Erythroblast (primary cell): ENCODE measurements at regions not wholly inside any gene's neighbourhood (a gene's known extent, or its start where the extent isn't known, plus 50 kb on each side); places are given as distances from the start of the nearest gene placed in this dataset.
A peak's percentile ranks its signal among the peaks of the same experiment; 100 is the strongest.
"Not testable (repeated sequence)": the region's sequence is repeated elsewhere in the genome, so short reads cannot be mapped to it uniquely, and the experiment has no call there.

Experiments
- DNase-seq, 2 experiments: peaks; one replicate each; lab custom pipeline; 2025; lab: John Stamatoyannopoulos, UW
- GATA1 ChIP-seq: IDR thresholded peaks from 2 replicates; pipeline ENCODE4 v1.6.1; 2011; ENCODE audit warnings: low read depth, mild to moderate bottlenecking, control low read depth, low read length, moderate library complexity
- POLR2A ChIP-seq: IDR thresholded peaks from 2 replicates; pipeline ENCODE4 v1.6.1; 2011; ENCODE audit warnings: mild to moderate bottlenecking, low read length

DNA sequence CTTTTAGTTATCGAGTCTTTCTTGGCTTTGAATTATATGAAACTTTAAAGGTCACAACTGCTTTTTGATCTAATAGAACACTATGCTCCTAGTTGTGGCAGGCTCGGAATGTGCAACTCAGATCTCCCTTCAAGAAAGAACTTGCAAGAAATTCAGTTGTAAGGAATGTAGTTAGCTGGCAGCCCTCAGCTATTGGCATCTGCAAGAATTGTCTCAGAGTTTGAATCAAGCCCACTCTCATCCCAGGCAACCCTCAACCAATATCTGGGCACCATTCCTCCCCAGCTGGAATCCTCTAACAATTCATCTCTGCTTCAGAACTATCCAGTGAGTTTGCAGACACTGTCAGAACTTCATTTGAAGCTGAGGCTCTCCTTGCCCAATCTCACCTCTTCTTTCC is 447.2 kb downstream of the KIF2B start:
- DNase-seq = no peak
- TF ChIP-seq GATA1 (no peak), POLR2A (no peak)

DNA sequence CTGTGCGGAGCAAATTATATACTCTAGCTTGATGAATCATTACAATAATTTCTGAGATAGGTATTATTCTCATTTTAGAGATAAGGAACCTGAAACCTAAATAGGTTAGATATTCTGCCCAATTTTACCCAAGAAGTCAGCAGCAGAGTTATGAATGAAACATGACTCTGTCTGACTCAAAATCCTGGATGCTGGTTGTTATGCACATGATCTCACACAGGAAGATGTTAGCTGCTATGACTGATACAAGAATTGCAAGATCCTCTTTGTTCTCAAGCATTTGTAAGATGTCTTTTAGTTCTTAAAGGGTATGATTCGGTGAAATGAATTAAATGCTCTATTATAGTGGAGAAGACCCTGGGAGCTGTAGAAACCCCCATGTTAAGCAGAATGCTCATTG is 447.8 kb downstream of the KIF2B start:
- TF ChIP-seq POLR2A (no peak), GATA1 (no peak)
- DNase-seq = no peak

DNA sequence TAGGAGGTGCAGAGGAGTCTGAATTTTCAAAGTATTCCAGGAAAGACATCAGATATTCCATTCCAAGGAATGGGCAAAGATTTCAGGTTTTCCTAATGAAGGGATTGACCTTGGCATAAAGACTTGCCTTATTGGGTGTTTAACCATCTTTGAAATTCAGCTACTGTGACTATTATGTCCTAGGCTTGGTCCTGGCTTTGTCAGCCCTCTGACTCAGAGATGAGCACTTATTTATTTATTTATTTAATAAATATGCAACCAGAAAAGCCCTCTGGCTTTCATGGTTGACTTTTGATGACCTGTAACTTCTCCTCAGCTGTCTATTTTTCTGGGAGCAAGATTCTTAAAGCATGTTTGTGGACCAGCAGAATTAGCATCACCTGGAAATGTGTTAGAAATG is 455.1 kb downstream of the KIF2B start:
- no peak for DNase-seq

DNA sequence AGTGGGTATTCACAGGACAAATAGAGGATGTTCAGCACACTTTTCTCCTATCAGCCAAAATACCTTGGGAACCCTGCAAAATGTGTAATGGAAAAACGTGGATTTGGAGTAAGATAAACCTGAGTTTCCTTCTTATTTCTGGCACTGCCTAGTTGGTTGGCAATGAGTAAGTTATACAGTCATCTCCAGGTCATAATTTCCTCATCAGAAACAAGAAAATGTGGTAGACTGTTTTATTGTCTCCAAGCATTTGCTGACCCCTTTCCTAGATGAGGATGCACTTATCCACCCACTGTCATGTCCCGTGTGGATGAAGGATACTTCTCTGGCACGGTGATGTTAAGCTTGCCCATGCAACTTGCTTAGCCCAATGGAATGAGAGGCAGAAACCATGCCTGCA is 458.0 kb downstream of the KIF2B start:
- TF ChIP-seq GATA1 (no peak), POLR2A (no peak)
- DNase-seq = no peak

More for the DNA sequence above, 455.1 kb downstream of the KIF2B start:
- TF ChIP-seq POLR2A (no peak), GATA1 (no peak)

DNA sequence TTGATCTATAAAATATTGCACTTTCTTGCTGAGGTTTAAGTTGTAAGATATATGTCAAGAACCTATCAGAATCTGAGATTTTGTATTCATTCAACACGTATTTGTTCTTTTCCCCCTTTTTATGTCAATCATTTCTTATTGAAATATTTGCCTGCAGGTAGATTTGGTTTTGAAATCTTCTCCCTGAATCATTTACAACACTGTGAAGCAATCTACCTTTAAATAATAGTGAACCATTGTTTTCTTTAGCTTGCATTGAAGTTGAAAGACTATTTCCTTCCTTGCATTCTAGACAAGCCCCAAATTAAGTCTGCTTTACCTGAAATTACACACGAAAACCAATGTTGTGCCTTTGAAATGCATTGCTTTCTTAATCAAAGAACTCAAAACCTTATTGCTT is 460.2 kb downstream of the KIF2B start:
- DNase-seq = no peak
- TF ChIP-seq POLR2A (no peak), GATA1 (no peak)

DNA sequence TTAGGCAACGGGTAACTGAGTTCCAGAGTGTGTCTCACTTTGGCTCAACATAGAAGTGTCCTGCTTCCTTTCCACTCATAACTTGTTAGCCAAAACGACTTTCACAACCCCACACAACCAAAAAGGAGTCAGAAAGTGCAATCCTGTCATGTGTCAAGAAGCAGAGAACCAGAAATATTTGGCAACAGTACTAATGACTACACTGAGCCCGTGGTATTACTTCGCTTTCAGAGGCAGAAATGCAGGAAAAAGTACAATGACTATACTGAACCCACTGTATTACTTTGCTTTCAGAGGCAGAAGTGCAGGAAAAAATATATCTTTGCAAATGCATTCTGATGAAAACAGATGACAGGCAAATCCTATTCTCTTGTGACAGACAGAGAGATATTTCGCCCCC is 484.6 kb downstream of the KIF2B start:
- no peak for DNase-seq
- TF ChIP-seq POLR2A (no peak), GATA1 (no peak)

DNA sequence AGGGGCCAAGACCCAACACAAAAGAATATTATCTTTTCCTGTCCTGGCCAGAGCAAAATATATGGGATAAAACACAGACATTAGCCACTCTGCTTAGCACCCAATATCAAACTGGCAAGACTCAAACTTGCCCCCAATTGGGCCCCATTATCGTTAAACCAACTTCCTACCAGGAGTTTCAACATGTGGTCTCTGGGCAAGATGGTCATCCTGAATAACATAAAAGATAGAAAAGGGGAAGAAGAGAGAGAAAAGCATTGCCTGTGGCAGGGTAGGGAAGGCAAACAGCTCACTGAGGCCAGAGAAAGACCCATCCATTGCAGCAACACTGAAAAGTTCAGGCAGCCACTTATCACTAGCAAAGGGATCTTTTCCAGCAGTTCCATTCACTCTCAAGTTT is 502.1 kb downstream of the KIF2B start:
- TF ChIP-seq POLR2A (no peak), GATA1 (no peak)
- DNase-seq = no peak

DNA sequence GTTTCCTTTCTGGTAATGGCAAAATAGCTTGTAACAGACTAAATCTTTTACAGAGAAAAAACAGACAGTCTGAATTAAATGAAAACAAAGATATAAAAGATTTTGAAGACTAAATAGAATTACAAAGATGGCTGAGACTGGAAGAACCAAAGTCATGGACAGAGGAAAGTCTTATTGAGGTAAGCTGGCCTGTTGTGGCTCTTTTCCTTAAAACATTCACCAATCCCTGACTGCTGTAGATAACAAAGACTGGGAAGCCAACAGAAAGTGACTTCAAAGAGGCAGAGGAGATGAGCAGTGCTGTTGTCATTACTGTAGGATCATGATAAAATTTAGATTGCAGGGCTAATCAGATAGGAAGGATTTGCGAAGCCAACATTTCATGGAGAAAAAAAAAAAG is 517.0 kb downstream of the KIF2B start:
- no peak for DNase-seq
- TF ChIP-seq POLR2A (no peak), GATA1 (no peak)

DNA sequence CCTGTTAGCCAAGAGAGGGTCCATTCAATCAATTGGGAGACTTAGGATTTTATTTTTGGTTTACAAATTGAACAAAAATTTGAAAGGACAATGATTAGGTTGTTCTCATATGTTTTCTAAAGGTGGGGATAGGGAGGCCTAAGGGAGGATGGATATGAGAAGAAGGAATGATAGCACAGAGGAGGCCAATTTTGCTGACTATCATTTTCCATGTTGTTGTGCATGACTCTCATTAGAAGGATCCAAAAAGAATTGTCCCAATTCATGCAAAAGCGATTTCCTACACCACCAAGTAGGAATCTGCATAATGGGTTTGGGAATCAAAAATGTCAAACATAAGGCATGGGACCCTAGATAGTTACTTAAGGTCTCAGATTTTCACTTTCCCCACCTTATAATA is 524.8 kb downstream of the KIF2B start:
- no peak for TF ChIP-seq GATA1
- no peak for TF ChIP-seq POLR2A

DNA sequence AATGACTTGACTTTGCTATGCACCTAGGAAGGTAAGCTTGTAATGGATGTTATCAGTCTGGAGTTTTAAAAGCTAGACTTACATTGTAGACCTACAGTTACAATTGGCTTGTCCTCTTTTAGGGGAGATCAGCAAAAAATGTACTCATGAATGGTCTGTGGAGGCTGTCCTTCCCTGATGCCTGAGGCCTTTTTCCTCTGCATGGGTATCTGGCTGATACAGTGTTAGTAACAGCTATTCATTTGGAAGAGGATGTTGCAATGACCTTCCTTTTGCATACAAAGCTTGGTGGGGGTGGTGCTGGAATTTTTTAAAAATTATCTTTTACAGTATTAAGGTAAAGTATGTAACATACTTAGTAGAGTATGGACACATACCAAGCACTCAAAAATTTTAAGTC is 525.5 kb downstream of the KIF2B start:
- TF ChIP-seq GATA1 (no peak), POLR2A (no peak)
- DNase-seq = no peak

More for the DNA sequence above, 524.8 kb downstream of the KIF2B start:
- DNase-seq = no peak

DNA sequence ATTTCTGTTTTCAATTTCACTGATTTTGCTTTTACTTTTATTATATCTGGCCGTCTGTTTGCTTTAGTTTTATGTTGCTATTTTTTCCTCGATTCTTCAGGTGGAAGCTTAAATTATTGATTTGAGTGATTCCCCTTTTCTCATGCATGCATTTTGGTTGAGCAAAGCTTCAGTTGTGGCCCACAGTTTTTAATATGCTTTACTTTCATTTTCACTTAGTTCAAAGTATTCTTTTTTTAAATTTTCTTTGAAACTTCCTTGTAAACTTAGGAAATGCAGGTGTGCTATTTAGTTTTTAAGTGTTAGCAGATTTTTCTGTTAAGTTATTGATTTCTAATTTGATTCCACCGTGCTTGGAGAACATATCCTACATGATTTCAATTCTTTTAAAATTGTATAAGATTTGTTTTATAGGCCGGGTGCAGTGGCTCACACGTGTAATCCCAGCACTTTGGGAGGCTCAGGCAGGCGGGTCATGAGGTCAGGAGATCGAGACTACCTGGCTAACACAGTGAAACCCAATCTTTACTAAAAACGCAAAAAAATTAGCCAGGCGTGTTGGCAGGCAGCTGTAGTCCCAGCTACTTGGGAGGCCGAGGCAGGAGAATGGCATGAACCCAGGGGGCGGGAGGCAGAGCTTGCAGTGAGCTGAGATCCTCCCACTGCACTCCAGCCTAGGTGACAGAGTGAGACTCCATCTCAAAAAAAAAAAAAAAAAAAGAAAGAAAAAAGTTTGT is 531.2 kb downstream of the KIF2B start:
- TF ChIP-seq POLR2A (no peak), GATA1 (no peak)
- no peak for DNase-seq

DNA sequence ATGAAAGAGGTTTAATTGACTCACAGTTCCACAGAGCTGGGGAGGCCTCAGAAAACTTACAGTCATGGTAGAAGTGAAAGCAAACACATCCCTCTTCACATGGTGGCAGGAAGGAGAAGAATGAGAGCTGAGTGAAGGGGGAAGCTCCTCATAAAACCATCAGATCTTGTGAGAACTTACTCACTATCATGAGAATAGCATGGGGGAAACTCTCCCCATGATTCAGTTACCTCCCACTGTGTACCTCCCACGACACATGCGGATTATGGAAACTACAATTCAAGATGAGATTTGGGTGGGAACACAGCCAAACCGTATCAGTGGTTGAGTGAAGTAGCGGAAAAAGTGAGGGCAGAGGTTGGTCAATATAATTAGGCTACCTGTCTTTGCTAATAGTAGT is 538.3 kb downstream of the KIF2B start:
- not testable (repeated sequence) for DNase-seq

DNA sequence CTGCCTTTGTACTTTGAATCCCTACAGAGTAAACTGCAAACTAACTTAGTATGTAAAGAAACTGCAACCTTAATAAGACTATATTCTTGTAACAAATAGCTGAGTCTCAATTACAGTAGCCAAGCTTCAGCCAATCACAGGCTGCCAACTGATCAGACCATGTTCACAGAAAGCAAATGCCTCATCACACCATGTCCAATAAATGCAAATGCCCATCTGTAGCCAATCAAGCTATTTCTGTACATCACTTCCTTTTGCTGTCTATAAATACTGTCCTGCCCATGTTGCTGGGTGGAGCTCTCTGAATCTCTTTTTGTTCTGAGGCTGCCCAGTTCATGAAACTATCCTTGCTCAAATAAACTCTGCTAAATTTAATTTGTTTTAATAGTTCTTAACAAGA is 531.7 kb upstream of the TOM1L1 start:
- no peak for TF ChIP-seq POLR2A
- no peak for TF ChIP-seq GATA1
- DNase-seq = peak in 1 of 2 experiments; percentile 0

DNA sequence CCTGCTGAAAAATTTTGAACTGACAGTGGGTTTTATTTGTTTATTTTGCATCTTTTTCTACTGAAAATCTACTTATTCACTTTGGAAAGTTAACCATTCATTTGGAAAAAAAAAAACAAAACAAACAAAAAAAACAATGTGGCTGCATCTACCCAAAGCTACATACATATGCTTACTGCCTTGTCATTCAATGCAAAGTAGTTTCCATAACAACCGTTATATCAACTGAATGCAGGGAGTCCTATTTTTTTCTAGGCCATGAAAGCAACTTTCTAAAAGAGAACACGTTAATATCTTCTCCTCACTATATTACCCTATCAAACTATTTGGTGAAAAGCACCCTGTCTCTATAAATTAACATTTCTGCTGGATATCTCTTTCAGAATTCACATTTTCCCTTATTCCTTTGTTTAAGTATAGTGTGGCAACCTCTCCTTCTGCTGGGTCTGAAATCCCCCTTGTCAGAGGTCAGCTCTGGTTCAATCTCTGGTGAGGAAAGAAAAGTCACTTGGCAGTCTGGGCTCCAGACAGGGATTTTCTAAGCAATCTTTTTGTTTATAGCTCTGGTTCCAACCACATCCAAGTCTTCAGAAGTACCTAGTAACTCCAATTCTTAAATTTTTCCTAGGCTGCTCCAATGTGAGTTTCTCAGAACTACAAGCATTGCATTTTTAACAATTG is 528.4 kb upstream of the TOM1L1 start:
- TF ChIP-seq POLR2A (no peak), GATA1 (no peak)
- DNase-seq = no peak

DNA sequence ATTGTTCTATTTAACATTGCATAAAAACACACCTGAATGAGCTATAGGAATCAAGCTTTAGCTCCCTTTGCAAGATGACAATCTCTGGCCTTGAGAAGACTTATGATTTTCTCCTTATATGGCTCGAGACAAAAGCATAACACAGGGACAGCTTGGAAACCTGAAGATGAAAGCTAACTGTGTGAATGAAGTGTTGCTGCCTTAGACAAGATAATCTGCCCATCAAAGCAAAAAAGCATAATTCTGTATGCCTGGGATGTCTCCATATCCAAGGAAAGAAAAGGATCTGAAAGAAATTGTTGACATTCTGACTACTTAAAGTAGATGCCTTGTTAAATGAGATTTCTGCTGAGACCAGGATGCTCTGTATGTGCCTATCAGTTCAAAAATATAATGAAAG is 526.7 kb upstream of the TOM1L1 start:
- no peak for TF ChIP-seq GATA1
- no peak for TF ChIP-seq POLR2A
- DNase-seq = no peak

DNA sequence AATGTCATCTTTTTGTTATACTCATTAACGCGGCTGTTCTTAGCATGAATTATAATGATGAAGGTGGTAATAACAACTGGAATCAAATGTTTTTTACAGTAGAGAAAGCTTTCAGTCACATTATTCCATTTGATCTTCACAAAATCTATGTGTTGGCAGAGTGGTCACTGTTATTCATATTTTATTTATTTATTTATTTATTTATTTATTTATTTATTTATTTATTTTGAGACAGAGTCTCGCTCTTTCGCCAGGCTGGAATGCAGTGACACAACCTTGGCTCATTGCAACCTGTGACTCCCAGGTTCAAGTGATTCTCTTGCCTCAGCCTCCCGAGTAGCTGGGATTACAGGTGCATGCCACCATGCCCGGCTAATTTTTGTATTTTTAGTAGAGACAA is 524.2 kb upstream of the TOM1L1 start:
- not testable (repeated sequence) for DNase-seq
